Mesendoderm (in vitro differentiated cells): ENCODE measurements at regions not wholly inside any gene's neighbourhood (a gene's known extent, or its start where the extent isn't known, plus 50 kb on each side); places are given as distances from the start of the nearest gene placed in this dataset.

Source experiments
- DNase-seq: peaks from one replicate; pipeline ENCODE4 v3.0.0; 2013
- H2AK5ac ChIP-seq: 2 replicates; pipeline ENCODE4 v1.6.1; 2013; ENCODE audit warnings: low read length, inconsistent platforms
- H2BK120ac ChIP-seq: 2 replicates; pipeline ENCODE4 v1.6.1; 2013; ENCODE audit warnings: low read depth, mild to moderate bottlenecking, low read length, moderate library complexity, mixed read lengths
- H2BK15ac ChIP-seq: replicated peaks from 2 replicates; pipeline ENCODE4 v1.6.1; 2013; ENCODE audit warnings: low read depth, mild to moderate bottlenecking, moderate library complexity
- H2BK5ac ChIP-seq: 2 replicates; pipeline ENCODE4 v1.6.1; 2013; ENCODE audit warnings: low read length, inconsistent platforms
- H3K18ac ChIP-seq: 2 replicates; pipeline ENCODE4 v1.6.1; 2013; ENCODE audit warnings: mild to moderate bottlenecking, low read length, mixed read lengths
- H3K23ac ChIP-seq: one replicate; pipeline ENCODE4 v1.6.1; 2013; ENCODE audit warnings: low read length
- H3K27ac ChIP-seq: 2 replicates; pipeline ENCODE4 v1.5.1; 2013; ENCODE audit warnings: low read depth, mild to moderate bottlenecking, inconsistent platforms, low read length, moderate library complexity
- H3K27me3 ChIP-seq: 2 replicates; pipeline ENCODE4 v1.6.1; 2013; ENCODE audit warnings: low read length, control low read depth, mild to moderate bottlenecking, inconsistent platforms; ENCODE audit not compliant: insufficient read depth, poor library complexity
- H3K36me3 ChIP-seq: 2 replicates; pipeline ENCODE4 v1.6.1; 2013; ENCODE audit warnings: low read length, inconsistent platforms; ENCODE audit not compliant: control insufficient read depth, insufficient read depth
- H3K4ac ChIP-seq: one replicate; pipeline ENCODE4 v1.6.1; 2013; ENCODE audit warnings: low read depth, mild to moderate bottlenecking, low read length, moderate library complexity
- H3K4me1 ChIP-seq: 2 replicates; pipeline ENCODE4 v1.6.1; 2013; ENCODE audit warnings: low read depth, low read length, inconsistent platforms; ENCODE audit not compliant: control insufficient read depth
- H3K4me2 ChIP-seq: 2 replicates; pipeline ENCODE4 v1.6.1; 2013; ENCODE audit warnings: low read length
- H3K4me3 ChIP-seq: 2 replicates; pipeline ENCODE4 v1.5.1; 2013; ENCODE audit warnings: mild to moderate bottlenecking, low read length
- H3K56ac ChIP-seq: one replicate; pipeline ENCODE4 v1.6.1; 2013; ENCODE audit warnings: low read length
- H3K79me1 ChIP-seq: 2 replicates; pipeline ENCODE4 v1.6.1; 2013; ENCODE audit warnings: low read length, inconsistent platforms
- H3K79me2 ChIP-seq: 2 replicates; pipeline ENCODE4 v1.6.1; 2013; ENCODE audit warnings: mild to moderate bottlenecking, low read length; ENCODE audit not compliant: control insufficient read depth, insufficient read depth
- H3K9ac ChIP-seq: 2 replicates; pipeline ENCODE4 v1.6.1; 2013; ENCODE audit warnings: low read length, inconsistent platforms
- H4K5ac ChIP-seq: one replicate; pipeline ENCODE4 v1.6.1; 2013; ENCODE audit warnings: low read length
- H4K8ac ChIP-seq: one replicate; pipeline ENCODE4 v1.6.1; 2013; ENCODE audit warnings: low read depth, mild to moderate bottlenecking, control low read depth, low read length, moderate library complexity
- WGBS: extraction: QIAGEN DNeasy Blood & Tissue Kit; methylation state at CpG from one replicate; pipeline ENCODE4 v1.1.7; 2013; ENCODE audit warnings: low lambda C conversion rate, missing lambda C conversion rate; ENCODE audit not compliant: insufficient coverage; ENCODE audit errors: extremely low coverage; 5-methylcytosine and 5-hydroxymethylcytosine counted together

DNA sequence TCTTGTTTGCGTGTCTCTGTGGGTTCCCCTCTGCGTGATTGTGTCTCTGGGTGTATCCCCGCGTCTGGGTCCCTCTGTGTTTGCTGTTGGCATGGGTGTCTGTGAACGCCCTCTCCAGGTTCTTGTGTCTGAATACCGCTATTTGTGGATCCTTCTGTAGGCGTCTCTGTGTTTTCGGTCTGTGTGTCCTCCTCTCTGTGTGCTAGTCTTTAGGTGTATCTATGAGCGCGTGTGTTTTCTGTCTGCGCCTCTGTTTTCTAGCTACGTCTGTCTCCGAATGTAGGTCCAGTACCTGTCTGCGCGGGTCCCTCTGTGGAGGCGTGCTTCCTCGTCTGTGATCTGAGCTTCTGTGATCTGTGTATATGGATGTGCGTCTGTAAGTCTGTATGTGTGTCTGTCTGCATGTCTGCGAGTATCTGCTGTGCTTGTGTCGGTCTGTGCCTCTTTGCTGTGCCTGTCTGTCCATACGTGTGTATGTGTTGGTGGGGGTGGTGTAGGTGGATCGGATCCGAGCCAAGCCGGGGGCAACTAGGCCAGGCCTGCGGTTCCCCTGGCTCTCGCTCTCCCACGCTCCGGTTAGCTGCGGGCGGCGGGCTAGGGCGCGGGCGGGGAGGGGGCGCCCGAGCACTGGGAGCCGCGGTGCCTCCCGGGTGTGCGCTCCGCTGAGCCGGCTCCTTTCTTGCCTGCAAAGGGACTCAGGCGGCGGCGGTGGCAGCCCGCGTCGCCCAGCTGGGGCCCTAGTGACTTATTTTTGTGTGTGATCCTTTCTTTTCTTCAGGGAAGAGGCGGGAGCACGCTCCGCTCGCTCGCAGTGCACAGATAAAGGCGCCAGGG, 105.3 kb upstream of the E2F8 start:
- Histone ChIP-seq H3K27me3 (peaks cover 29% of the 10 kb centered on the region), H2BK120ac (no peak overlapping the region), H3K4ac (no peak overlapping the region), H3K79me2 (no peaks in the 10 kb centered on the region), H3K9ac (peak overlapping the region; percentile 58), H3K4me2 (peak overlapping the region; percentile 53), H3K4me3 (peak overlapping the region; percentile 12), H3K56ac (peak overlapping the region; percentile 69), H4K8ac (no peak overlapping the region), H2AK5ac (no peak overlapping the region), H3K79me1 (no peaks in the 10 kb centered on the region), H4K5ac (no peak overlapping the region), H3K27ac (no peak overlapping the region), H3K23ac (no peak overlapping the region), H3K4me1 (peaks cover 3% of the 10 kb centered on the region), H2BK15ac (no peak overlapping the region), H3K36me3 (no peaks in the 10 kb centered on the region), H3K18ac (no peak overlapping the region), H2BK5ac (no peak overlapping the region)
- DNase-seq = peak; percentile 31
- WGBS = no CpG with 5 or more reads among the region's 54 CpGs

DNA sequence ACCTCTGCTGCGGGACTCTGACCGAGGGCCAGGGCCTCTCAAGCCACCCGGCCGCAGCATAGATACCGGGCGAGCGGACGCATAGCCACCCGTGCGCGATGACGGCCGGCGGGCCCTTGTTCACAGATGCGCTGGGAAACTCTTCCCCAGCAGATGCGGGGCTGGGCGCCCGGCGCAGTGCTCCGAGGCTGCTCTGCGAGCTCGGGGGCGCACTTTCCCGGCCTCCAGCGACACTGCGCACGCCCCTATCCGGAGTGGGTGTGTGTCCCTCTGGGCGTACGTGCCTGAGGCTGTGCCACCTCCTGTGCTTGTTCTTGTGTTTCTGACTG, 104.7 kb upstream of the E2F8 start:
- Histone ChIP-seq H3K23ac (no peak overlapping the region), H2BK5ac (no peak overlapping the region), H3K27me3 (peaks cover 29% of the 10 kb centered on the region), H3K4me3 (no peak overlapping the region), H3K18ac (no peak overlapping the region), H3K4ac (no peak overlapping the region), H3K4me1 (peaks cover 3% of the 10 kb centered on the region), H3K36me3 (no peaks in the 10 kb centered on the region), H4K8ac (no peak overlapping the region), H2BK120ac (no peak overlapping the region), H2BK15ac (no peak overlapping the region), H3K9ac (no peak overlapping the region), H3K4me2 (peak overlapping the region; percentile 53), H4K5ac (no peak overlapping the region), H2AK5ac (no peak overlapping the region), H3K27ac (no peak overlapping the region), H3K79me2 (no peaks in the 10 kb centered on the region), H3K79me1 (no peaks in the 10 kb centered on the region), H3K56ac (no peak overlapping the region)
- DNase-seq = peak; percentile 31
- WGBS = no CpG with 5 or more reads among the region's 30 CpGs

DNA sequence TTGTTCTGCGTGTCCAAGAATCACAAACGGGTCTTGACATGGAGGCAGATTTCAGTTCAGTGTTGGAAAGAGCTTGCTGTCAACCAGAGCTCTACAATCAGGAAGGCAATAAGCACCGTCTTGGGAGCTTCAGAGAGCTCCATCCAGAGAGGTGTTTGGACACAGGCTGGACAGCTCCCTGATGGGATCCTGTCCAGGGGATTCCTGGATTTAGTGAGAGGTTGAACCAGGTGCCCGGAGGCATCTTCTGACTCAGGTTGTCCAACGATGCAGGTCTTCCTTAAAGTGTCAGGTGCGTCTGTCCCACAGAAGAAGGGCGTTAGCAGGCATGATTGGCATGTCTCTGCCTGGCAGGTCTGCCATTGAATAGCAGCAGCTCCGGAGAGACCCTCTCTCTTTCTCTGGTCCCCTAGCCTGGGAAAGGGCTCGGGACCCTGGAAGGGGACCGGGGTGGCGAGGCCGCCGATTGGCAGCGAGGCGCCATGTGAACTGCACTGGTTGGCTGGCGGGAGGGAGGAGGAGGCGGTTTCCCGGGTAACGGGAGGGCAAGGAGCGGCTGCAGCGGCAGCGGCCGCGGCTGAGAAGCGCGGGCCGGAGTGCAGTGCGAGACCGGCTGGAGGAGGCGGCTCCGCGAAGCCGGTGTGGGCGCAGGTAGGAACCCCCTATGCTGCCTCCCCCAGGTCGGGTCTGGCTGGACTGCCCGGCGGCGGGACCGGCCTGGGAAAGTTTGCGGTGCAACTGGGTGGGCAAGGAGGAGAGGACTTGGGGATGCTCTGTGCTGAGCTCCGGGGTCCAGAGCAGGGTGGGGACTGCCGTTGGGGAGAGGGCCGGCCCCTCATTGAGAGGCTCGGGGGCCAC, 104.1 kb upstream of the E2F8 start:
- no peak overlapping the region for H4K8ac ChIP-seq
- H2AK5ac ChIP-seq = no peak overlapping the region
- H3K56ac ChIP-seq = no peak overlapping the region
- no peak overlapping the region for H2BK15ac ChIP-seq
- no peaks in the 10 kb centered on the region for H3K79me1 ChIP-seq
- H3K18ac ChIP-seq = no peak overlapping the region
- no peaks in the 10 kb centered on the region for H3K36me3 ChIP-seq
- peaks cover 29% of the 10 kb centered on the region for H3K27me3 ChIP-seq
- peak; percentile 71 for DNase-seq
- no peak overlapping the region for H2BK5ac ChIP-seq
- peak overlapping the region; percentile 53 for H3K4me2 ChIP-seq
- WGBS = no CpG with 5 or more reads among the region's 44 CpGs
- H3K23ac ChIP-seq = no peak overlapping the region
- H3K4ac ChIP-seq = no peak overlapping the region
- no peak overlapping the region for H3K27ac ChIP-seq
- H3K4me1 ChIP-seq = peaks cover 3% of the 10 kb centered on the region
- no peak overlapping the region for H3K9ac ChIP-seq
- no peaks in the 10 kb centered on the region for H3K79me2 ChIP-seq
- no peak overlapping the region for H4K5ac ChIP-seq
- no peak overlapping the region for H3K4me3 ChIP-seq
- H2BK120ac ChIP-seq = no peak overlapping the region

DNA sequence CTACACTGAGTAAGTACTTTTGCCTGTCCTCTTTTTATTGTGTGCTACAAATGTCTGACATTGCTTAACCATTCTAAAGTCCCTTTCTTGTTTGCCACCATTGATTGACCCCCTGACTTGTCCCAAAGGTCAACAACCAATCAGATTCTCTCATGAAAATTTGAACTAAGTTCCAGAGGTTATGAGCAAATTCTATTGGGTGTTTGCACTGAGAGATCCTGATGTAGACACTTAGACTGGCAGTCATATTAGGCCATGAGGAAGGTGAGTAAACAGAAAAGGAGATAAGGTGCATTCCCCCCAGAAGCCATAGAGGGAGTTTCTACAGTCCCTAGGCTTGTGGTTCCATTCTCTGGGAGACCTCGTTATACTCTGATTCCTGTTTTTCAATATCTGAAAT, 101.3 kb upstream of the E2F8 start:
- Histone ChIP-seq H3K9ac (no peak overlapping the region), H2BK15ac (no peak overlapping the region), H3K56ac (no peak overlapping the region), H3K4me3 (no peak overlapping the region), H3K27ac (no peak overlapping the region), H3K23ac (no peak overlapping the region), H4K5ac (no peak overlapping the region), H3K79me2 (no peaks in the 10 kb centered on the region), H3K36me3 (no peaks in the 10 kb centered on the region), H3K4me1 (peaks cover 3% of the 10 kb centered on the region), H2BK120ac (no peak overlapping the region), H3K18ac (no peak overlapping the region), H2AK5ac (no peak overlapping the region), H4K8ac (no peak overlapping the region), H3K27me3 (peaks cover 23% of the 10 kb centered on the region), H3K79me1 (no peaks in the 10 kb centered on the region), H2BK5ac (no peak overlapping the region), H3K4me2 (no peak overlapping the region), H3K4ac (no peak overlapping the region)
- no CpG with 5 or more reads among the region's 1 CpG for WGBS
- no peak for DNase-seq

DNA sequence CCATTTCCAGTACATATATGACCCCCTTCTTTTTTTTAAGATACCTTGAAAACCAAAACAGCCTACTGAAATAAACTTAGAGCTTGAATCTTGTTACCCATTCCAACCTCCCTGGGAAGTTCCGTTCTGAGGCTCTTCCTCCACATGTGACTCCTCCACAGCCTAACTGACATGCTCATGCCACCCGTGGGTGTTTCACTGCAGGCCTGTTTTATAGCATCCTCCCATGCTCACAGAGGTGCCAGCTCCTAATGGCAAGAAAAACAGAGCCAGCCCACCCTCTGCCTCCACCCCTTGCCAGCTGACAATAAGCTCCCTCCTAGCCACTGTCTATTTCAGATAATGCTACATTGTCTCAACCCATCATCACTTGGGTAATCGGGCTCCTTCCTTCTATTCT, 97.6 kb upstream of the E2F8 start:
- no peaks in the 10 kb centered on the region for H3K79me2 ChIP-seq
- H3K27ac ChIP-seq = no peak overlapping the region
- H3K56ac ChIP-seq = no peak overlapping the region
- no peaks in the 10 kb centered on the region for H3K36me3 ChIP-seq
- no peak overlapping the region for H3K23ac ChIP-seq
- WGBS = no CpG with 5 or more reads among the region's 3 CpGs
- H3K4me1 ChIP-seq = no peaks in the 10 kb centered on the region
- no peaks in the 10 kb centered on the region for H3K79me1 ChIP-seq
- H3K4me3 ChIP-seq = no peak overlapping the region
- DNase-seq = no peak
- H4K8ac ChIP-seq = no peak overlapping the region
- H3K4ac ChIP-seq = no peak overlapping the region
- H4K5ac ChIP-seq = no peak overlapping the region
- no peak overlapping the region for H2BK120ac ChIP-seq
- H3K27me3 ChIP-seq = no peaks in the 10 kb centered on the region
- H3K9ac ChIP-seq = no peak overlapping the region
- H3K4me2 ChIP-seq = no peak overlapping the region
- no peak overlapping the region for H3K18ac ChIP-seq
- no peak overlapping the region for H2BK5ac ChIP-seq
- H2BK15ac ChIP-seq = no peak overlapping the region
- H2AK5ac ChIP-seq = no peak overlapping the region
